ENCODE measurements at regions not wholly inside any gene's neighbourhood (a gene's known extent, or its start where the extent isn't known, plus 50 kb on each side); places are given as distances from the start of the nearest gene placed in this dataset.
"Not testable (repeated sequence)": the region's sequence is repeated elsewhere in the genome, so short reads cannot be mapped to it uniquely, and the experiment has no call there.

DNA sequence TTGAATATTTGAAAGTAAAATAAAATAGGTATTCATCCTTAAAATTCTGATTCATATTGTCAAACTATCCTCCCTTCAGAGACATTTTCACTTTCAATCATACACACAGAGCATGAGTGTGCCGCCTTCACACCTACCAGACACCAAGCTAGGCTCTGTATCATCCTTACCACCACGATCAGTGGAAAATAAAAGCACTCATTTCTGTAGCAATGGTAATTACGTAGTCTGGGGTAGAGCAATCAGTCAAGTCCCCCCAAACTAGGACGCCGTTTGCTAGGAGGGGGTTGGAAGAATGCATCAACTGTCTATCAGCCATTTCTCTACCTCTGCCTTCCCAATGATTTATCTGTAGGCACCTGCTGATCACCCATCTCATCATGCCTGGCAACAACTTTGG lies 84.6 kb upstream of the GRIN2A start:
- Histone ChIP-seq H3K9ac (no peak overlapping the region), H3K27me3 (no peaks in the 10 kb centered on the region), H3K27ac (no peak overlapping the region), H3K9me3 (replicated peaks in 1 of 11) (peaks cover 3 to 20% (median 9%) of the 10 kb centered on the region in 11 experiments; a peak in 20 of 22 replicates), H3K4me3 (no peak overlapping the region), H3K4me1 (peaks cover 0 to 8% (median 5%) of the 10 kb centered on the region in 10 experiments; a peak in 4 of 20 replicates), H3K4me2 (no peak overlapping the region), H3K36me3 (no peaks in the 10 kb centered on the region), H4K20me1 (no peaks in the 10 kb centered on the region)
- no peak for TF ChIP-seq Cebpa-rat (IDR thresholded peaks at IDR 0.05)

DNA sequence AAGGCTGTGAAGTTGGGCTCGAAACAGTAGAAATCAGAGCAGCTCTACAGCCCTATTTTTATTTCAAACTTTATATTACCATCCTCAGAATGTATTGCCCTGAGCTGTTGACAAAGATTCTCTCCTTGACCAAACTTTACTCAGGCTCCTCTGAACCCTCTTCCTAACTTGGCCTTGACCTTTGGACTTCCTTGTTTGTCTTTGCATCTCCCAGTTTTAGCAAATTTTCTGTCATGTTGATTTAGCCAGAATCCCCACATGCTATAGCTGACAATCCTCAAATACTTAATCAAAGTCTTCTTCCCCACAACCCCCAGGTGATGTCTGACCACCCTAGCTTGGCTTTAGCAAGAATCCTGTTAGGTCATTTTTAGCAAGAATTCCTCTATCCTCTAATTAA lies 87.4 kb upstream of the GRIN2A start:
- Histone ChIP-seq H3K4me2 (no peak overlapping the region), H3K4me1 (peaks cover 0 to 10% (median 6%) of the 10 kb centered on the region in 10 experiments; a peak in 7 of 20 replicates), H3K27ac (no peak overlapping the region), H3K27me3 (no peaks in the 10 kb centered on the region), H3K4me3 (no peak overlapping the region), H3K9me3 (replicated peaks in 1 of 11) (peaks cover 19 to 43% (median 31%) of the 10 kb centered on the region in 11 experiments), H3K36me3 (no peaks in the 10 kb centered on the region; a peak in 1 of 22 replicates), H4K20me1 (no peaks in the 10 kb centered on the region), H3K9ac (no peak overlapping the region)
- TF ChIP-seq Cebpa-rat (IDR thresholded peaks at IDR 0.05), result no peak

DNA sequence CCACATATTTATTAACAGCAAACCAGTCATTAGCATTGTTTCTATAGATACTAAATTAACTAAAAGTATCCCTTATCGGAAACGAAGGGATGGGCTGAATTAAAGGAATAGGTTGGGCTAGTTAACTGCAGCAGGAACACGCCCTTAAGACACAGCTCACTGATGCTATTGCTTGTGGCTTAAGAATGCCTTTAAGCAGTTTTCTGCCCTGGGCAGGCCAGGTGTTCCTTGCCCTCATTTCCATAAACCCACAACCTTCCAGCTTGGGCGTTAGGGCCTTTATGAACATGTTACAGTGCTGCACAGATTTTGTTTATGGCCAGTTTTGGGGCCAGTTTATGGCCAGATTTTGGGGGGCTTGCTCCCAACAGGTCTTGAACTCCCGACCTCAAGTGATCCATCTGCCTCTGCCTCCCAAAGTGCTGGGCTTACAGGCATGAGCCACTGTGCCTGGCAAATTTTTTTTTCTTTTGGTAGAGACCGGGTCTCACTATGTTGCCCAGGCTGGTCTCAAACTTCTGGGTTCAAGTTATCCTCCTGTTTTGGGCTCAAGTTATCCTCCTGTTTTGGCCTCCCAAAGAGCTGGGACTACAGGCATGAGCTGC lies 90.1 kb upstream of the GRIN2A start:
- not testable (repeated sequence) for H4K20me1 ChIP-seq, H3K9ac ChIP-seq, H3K27me3 ChIP-seq, H3K4me2 ChIP-seq, H3K27ac ChIP-seq, H3K4me3 ChIP-seq, H3K36me3 ChIP-seq
- Histone ChIP-seq H3K9me3 (replicated peaks in 1 of 11) (peaks cover 24 to 50% (median 34%) of the 10 kb centered on the region in 11 experiments), H3K4me1 (peaks cover 11 to 17% (median 15%) of the 10 kb centered on the region in 10 experiments)

DNA sequence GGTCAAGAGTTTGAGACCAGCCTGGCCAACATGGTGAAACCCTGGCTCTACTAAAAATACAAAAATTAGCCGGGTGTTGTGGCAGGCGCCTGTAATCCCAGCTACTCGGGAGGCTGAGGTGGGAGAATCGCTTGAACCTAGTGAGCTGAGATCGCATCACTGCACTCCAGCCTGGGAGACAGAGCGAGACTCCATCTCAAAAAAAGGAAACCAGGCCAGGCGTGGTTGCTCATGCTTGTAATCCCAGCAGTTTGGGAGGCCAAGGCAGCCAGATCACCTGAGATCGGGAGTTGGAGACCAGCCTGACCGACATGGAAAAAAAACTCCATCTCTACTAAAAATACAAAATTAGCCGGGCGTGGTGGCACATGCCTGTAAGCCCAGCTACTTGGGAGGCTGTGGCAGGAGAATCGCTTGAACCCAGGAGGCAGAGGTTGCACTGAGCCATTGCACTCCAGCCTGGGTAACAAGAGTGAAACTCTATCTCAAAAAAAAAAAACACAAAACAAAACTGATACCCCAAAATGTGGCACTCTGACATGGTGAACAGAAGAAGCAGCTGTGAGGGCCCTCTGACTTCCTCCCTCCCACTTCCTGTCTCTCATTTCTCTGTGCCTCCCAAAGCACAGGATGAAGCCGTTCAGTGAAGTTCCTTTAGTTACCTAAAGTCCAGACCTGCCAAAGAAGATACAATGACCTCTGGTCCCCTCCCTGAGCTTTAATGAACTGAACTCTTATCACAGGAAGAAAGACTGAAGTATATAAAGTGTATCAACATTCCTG lies 93.2 kb upstream of the GRIN2A start:
- Histone ChIP-seq H3K27ac (peak overlapping the region in 9 of 11 experiments; percentile 9 to 63 (median 53); a peak in 15 of 22 replicates), H3K9me3 (replicated peaks in 1 of 11) (peaks cover 34 to 63% (median 43%) of the 10 kb centered on the region in 11 experiments), H3K4me1 (peaks cover 11 to 17% (median 15%) of the 10 kb centered on the region in 10 experiments), H3K4me2 (peak overlapping the region; percentile 21 to 74 (median 62)), H3K9ac (peak overlapping the region in 2 of 11 experiments; percentile 28 to 38; a peak in 2 of 22 replicates)
- H3K4me3 ChIP-seq, H3K27me3 ChIP-seq, H3K36me3 ChIP-seq, H4K20me1 ChIP-seq: not testable (repeated sequence)

DNA sequence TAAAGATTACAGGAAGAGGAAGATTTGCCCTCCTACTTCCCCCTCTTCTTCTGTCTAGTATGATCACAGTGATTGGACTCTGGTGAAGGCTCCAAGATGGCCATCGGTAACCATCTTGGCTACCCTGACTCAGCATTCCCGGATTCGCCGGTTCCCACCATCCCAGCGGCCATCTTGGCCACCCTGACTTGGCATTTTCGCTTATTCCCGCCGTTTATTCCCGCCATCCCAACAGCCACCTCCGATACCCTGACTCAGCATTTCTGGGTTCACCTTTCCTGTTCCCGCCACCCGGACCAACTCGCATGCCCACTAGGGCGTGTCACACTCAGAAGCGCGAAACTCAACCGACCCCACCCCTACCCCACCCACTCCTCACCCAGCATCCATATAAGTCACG lies 95.4 kb upstream of the GRIN2A start:
- Histone ChIP-seq H3K27me3 (no peaks in the 10 kb centered on the region), H3K36me3 (no peaks in the 10 kb centered on the region; a peak in 1 of 22 replicates), H3K27ac (no peak overlapping the region), H4K20me1 (no peaks in the 10 kb centered on the region), H3K9ac (no peak overlapping the region), H3K4me3 (no peak overlapping the region), H3K9me3 (replicated peaks in 1 of 11) (peaks cover 17 to 45% (median 27%) of the 10 kb centered on the region in 11 experiments), H3K4me2 (no peak overlapping the region), H3K4me1 (peaks cover 11 to 17% (median 15%) of the 10 kb centered on the region in 10 experiments)
- TF ChIP-seq Cebpa-rat (IDR thresholded peaks at IDR 0.05), result no peak

DNA sequence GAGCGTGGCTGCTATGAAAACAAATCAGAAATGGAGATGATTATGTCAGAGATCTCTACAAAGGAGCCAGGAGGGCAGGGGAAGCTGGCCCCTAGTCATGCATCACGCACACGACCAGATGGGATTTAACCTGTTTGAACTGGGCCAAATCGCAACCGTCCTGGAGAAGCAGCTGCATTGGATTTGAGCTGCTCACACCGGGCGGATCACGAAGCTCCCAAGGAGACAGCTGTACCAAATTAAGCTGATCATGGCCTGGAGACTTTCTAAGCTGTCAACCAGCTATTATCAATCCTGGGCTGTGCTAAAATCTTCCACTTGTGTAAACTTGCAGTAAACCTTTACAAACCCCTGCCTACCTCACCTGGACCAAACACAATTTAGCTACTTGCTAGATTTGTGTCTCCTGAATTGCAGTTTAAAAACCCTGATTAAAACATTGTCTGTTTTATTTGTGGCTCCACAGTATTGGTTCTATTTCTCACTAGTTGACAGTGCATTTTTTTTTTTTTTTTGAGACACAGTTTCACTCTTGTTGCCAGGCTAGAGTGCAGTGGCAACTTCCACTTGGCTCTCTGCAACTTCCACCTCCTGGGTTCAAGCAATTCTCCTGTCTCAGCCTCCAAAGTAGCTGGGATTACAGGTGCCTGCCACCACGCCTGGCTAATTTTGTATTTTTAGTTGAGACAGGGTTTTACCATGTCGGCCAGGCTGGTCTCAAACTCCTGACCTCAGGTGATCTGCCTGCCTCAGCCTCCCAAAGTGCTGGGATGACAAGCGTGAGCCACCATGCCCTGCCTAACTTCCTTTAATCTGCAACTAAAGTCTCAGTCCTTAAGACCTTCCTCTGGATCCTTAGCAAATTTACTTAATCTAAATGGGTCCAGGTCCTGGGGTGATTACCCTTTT lies 98.3 kb upstream of the GRIN2A start:
- Histone ChIP-seq H3K9me3 (replicated peaks in 1 of 11) (peaks cover 5 to 24% (median 18%) of the 10 kb centered on the region in 11 experiments; a peak in 21 of 22 replicates), H3K4me1 (peaks cover 5 to 8% (median 6%) of the 10 kb centered on the region in 10 experiments), H3K9ac (no peak overlapping the region), H3K27me3 (no peaks in the 10 kb centered on the region), H3K4me2 (no peak overlapping the region), H4K20me1 (no peaks in the 10 kb centered on the region), H3K36me3 (no peaks in the 10 kb centered on the region), H3K4me3 (no peak overlapping the region), H3K27ac (no peak overlapping the region)
- no peak for TF ChIP-seq Cebpa-rat (IDR thresholded peaks at IDR 0.05)

DNA sequence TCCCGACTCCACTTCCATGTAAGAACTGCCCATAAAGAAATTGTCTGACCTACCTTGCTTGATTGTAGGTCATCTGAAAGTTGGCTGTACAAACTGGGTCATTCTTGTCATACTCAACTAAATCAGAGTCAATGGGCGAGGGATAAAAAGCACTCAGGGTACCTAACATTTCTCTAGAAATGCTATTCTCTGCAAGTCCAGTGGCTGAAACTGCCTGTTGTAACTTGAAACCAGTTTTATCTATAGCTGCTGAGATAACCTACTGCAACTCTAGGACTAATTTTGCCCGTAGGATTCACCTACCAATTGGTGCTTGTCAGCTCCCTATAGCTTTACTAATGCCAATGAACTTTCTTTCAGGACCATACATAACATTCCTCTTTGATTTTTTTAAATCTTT lies 100.1 kb upstream of the GRIN2A start:
- TF ChIP-seq Cebpa-rat (IDR thresholded peaks at IDR 0.05), result no peak
- H3K9me3 ChIP-seq (replicated peaks in 1 of 11), result peaks cover 5 to 17% (median 10%) of the 10 kb centered on the region in 11 experiments; a peak in 21 of 22 replicates

DNA sequence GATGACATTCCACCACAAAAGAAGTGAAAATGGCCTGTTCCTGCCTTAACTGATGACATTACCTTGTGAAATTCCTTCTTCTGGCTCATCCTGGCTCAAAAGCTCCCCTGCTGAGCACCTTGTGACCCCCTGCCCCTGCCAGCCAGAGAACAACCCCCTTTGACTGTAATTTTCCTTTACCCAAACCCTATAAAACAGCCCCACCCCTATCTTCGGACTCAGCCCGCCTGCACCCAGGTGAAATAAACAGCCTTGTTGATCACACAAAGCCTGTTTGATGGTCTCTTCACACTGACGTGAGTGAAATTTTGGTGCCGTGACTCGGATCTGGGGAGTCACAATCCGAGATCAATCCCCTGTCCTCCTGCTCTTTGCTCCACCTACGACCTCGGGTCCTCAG lies 101.0 kb upstream of the GRIN2A start:
- H3K4me1 ChIP-seq; H3K4me3 ChIP-seq; H3K4me2 ChIP-seq; H3K9ac ChIP-seq; H3K9me3 ChIP-seq (replicated peaks in 1 of 11); H4K20me1 ChIP-seq; H3K36me3 ChIP-seq; H3K27me3 ChIP-seq; H3K27ac ChIP-seq: not testable (repeated sequence)

More for the DNA sequence above, 100.1 kb upstream of the GRIN2A start:
- Histone ChIP-seq H3K27me3 (no peaks in the 10 kb centered on the region), H3K4me1 (no peaks in the 10 kb centered on the region), H4K20me1 (no peaks in the 10 kb centered on the region), H3K9ac (no peak overlapping the region), H3K36me3 (no peaks in the 10 kb centered on the region), H3K27ac (no peak overlapping the region), H3K4me3 (no peak overlapping the region), H3K4me2 (no peak overlapping the region)

DNA sequence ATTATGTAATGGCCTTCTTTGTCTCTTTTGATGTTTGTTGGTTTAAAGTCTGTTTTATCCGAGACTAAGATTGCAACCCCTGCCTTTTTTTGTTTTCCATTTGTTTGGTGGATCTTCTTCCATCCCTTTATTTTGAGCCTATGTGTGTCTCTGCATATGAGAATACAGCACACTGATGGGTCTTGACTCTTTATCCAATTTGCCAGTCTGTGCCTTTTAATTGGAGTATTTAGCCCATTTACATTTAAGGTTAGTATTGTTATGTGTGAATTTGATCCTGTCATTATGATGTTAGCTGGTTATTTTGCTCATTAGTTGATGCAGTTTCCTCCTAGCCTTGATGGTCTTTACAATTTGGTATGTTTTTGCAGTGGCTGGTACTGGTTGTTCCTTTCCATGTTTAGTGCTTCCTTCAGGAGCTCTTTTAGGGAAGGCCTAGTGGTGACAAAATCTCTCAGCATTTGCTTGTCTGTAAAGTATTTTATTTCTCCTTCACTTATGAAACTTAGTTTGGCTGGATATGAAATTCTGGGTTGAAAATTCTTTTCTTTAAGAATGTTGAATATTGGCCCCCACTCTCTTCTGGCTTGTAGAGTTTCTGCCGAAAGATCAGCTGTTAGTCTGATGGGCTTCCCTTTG lies 95.3 kb upstream of the ATF7IP2 start:
- not testable (repeated sequence) for H3K9ac ChIP-seq

DNA sequence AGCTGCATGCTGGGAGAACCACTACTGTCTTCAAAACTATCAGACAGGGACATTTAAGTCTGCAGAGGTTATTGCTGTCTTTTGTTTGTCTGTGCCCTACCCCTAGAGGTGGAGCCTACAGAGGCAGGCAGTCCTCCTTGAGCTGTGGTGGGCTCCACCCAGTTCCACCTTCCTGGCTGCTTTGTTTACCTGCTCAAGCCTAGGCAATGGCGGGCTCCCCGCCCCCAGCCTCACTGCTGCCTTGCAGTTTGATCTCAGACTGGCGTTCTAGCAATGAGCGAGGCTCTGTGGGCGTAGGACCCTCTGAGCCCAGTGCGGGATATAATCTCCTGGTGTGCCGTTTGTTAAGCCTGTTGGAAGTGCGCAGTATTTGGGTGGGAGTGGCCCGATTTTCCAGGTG lies 93.7 kb upstream of the ATF7IP2 start:
- H3K27ac ChIP-seq, H3K9ac ChIP-seq, H3K4me2 ChIP-seq, H3K4me3 ChIP-seq, H3K27me3 ChIP-seq, H3K36me3 ChIP-seq, H4K20me1 ChIP-seq: not testable (repeated sequence)
- peaks cover 36 to 62% (median 51%) of the 10 kb centered on the region in 11 experiments for H3K9me3 ChIP-seq (replicated peaks in 1 of 11)
- peaks cover 3 to 19% (median 10%) of the 10 kb centered on the region in 10 experiments; a peak in 19 of 20 replicates for H3K4me1 ChIP-seq

More for the DNA sequence above, 95.3 kb upstream of the ATF7IP2 start:
- H3K27ac ChIP-seq, H3K27me3 ChIP-seq, H3K36me3 ChIP-seq, H4K20me1 ChIP-seq, H3K4me3 ChIP-seq, H3K4me2 ChIP-seq, H3K4me1 ChIP-seq: not testable (repeated sequence)
- peaks cover 30 to 49% (median 35%) of the 10 kb centered on the region in 11 experiments for H3K9me3 ChIP-seq (replicated peaks in 1 of 11)

DNA sequence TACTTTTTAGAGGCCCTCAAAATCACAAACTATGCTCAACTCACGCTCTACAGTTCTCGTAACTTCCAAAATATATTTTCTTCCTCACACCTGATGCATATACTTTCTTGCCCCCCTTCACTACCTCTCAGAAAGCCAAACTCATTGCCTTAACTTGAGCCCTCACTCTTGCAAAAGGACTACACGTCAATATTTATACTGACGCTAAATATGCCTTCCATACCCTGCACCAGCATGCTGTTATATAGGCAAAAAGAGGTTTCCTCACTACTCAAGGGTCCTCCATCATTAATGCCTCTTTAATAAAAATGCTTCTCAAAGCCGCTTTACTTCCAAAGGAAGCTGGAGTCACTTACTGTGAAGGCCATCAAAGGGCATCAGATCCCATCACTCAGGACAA lies 92.9 kb upstream of the ATF7IP2 start:
- not testable (repeated sequence) for H3K4me3 ChIP-seq, H3K36me3 ChIP-seq, H3K4me2 ChIP-seq, H3K9ac ChIP-seq, H3K27ac ChIP-seq, H4K20me1 ChIP-seq, H3K27me3 ChIP-seq
- peaks cover 36 to 64% (median 55%) of the 10 kb centered on the region in 11 experiments for H3K9me3 ChIP-seq (replicated peaks in 1 of 11)
- peaks cover 11 to 27% (median 18%) of the 10 kb centered on the region in 10 experiments for H3K4me1 ChIP-seq

DNA sequence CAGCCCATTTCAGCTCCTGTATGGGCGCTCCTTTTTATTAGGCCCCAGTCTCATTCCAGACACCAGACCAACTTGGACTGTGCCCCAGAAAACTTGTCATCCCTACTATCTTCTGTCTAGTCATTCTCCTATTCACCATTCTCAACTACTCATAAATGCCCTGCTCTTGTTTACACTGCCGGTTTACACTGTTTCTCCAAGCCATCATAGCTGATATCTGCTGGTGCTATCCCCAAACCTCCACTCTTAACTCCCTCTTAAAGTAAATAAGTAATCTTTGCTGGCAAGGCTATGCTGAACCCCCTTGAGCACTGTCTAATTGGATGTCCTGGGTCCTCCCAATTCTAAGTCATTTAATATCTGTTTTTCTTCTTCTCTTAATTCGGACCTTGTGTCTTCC lies 91.7 kb upstream of the ATF7IP2 start:
- not testable (repeated sequence) for H3K9ac ChIP-seq, H3K36me3 ChIP-seq, H4K20me1 ChIP-seq, H3K27ac ChIP-seq, H3K4me3 ChIP-seq, H3K27me3 ChIP-seq, H3K4me2 ChIP-seq
- Histone ChIP-seq H3K4me1 (peaks cover 17 to 39% (median 30%) of the 10 kb centered on the region in 10 experiments), H3K9me3 (replicated peaks in 1 of 11) (peaks cover 36 to 70% (median 55%) of the 10 kb centered on the region in 11 experiments)

All from BLaER1 treated with 17β-estradiol and CSF1 and Interleukin-3, amounts not matched to agents 10 nM and 100 nM (cell line).